ENCODE measurements at regions not wholly inside any gene's neighbourhood (a gene's known extent, or its start where the extent isn't known, plus 50 kb on each side); places are given as distances from the start of the nearest gene placed in this dataset.
A peak's percentile ranks its signal among the peaks of the same experiment; 100 is the strongest.

DNA sequence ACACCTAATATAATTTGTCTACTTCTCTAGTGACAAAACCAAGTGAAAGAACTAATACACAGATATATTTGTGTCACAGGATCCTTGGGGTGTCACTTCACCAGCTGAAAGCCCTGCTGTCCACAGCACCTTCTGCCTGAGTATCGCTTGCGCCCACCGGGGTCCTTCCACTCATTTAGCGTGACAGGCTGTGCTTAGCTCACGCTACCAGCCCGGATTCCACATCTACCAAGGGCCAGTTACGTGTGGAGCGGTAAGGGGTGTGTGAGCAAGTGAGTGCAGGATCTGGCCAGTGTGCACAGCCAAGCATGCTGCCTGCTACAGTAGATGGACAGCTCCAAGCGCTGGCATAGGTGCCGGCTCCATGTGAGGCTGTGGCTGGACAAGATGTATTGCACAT is 810.9 kb downstream of the NSUN3 start:
- DNase-seq = no peak

- no peak for DNase-seq
Observed at GRCh38 chr3:94875149-94875548, 812.3 kb downstream of the NSUN3 start.

- no peak for DNase-seq
Observed at GRCh38 chr3:94887065-94887464, 824.2 kb downstream of the NSUN3 start.

DNA sequence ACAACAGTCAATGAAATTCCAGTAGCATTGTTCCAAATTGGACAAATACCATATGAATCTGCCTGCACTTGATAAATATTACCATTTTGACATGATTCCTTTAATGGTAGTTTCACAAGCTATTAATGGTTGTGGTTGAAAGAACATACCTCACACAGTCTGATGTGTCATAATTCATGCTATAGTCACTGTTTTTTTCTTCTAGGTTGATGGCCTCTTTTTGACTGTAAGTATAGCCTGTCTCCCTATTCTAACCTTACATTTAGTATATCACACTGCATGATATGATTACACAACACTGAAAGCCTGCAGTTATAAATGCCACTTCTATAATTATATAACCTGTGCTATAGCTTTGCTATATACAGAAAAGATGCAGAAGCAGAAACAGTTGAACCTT is 834.1 kb downstream of the NSUN3 start:
- DNase-seq = no peak

- no peak for DNase-seq
Observed at GRCh38 chr3:94904156-94904674, 841.4 kb downstream of the NSUN3 start.

DNA sequence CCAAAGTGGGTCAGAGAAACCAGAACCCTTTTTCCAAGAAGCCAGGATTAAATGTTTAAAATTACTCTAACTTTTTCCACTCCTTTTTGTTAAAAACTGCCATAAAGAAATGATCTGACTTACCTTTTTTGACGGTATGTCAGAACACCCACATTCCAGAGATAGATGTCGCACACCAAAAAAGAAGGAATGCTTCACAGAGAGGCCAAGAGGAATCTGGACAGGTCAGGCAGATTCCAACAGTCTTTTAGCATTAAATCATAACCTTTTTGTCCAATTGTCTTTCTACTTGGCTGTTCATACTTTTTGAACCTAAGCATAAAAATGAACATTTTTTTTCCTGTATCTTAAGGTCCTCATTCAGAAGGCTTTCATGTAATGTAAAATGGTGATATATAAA is 846.9 kb downstream of the NSUN3 start:
- no peak for DNase-seq

- no peak for DNase-seq
Observed at GRCh38 chr3:94912656-94913055, 849.8 kb downstream of the NSUN3 start.

DNA sequence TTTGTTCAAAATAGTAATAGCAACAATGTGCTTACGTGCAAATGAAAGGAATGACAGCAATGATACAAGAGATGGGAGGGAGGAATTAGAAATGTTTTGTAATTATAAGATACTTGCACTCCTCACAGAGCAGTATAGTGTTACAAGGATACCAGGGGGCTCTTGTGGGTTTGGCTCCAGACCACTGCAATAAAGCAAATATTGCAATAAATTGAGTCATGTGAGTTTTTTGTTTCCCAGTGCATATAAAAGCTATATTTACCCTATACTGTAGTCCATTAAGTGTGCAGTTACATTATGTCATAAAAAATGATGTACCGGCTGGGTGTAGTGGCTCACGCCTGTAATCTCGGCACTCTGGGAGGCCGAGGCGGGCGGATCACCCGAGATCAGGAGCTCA is 864.3 kb downstream of the NSUN3 start:
- no peak for DNase-seq

DNA sequence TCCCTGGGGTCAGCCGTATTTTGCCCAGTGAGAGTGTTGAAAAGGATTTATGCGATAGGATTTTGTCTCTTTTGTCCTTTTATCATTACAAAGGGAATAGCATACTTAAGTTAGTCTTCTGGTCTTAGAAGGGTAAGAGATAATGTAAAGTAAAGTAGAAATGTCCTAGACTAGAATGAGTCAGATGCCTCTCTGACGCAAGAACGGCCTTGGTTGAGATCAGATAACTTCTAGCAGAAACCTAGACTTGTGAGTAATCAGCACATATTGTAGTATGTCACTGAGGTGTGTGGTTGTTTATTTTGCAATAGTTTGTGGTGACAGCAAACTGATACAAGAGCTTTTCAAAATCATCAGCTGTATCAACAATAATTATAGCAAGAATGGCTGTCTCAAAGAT is 866.1 kb downstream of the NSUN3 start:
- peak; percentile 69 for DNase-seq

DNA sequence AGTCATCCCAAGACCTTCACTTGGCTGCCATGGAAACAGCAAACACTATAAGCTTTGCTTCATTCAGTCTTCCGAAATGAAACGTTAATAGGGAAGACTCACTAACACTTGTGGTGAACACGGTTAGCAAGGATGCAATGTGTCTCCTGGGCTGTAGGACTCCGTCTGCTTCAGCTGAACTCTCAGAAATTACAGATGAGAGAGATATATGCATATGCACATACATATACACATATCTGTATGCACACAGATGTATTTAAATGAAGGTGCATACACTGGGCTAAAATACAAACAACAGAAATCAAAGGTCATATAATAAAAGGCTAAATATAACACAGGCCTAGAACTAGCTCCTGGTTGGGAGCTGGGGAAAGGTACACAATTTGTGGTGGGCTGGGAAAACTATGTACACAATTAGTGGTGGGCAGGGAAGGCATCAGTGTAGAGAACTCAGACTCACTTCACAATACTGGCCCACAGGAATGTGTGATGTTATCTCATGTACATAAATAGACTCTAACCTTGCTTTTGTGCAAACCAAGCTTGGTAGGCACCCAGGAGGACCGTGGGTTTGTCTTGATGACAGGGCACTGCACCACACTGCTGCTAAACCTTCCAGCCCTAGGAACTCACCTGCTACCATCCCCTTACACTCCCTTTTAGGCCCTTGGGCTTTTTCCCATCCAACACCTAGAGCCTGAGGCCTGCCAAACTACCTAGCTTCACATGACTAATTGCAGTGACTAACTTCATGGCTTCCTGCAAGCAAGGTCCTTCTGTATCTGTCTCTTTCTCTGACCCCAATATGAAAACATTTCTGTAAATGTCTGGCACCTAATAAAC is 873.1 kb downstream of the NSUN3 start:
- DNase-seq = no peak

DNA sequence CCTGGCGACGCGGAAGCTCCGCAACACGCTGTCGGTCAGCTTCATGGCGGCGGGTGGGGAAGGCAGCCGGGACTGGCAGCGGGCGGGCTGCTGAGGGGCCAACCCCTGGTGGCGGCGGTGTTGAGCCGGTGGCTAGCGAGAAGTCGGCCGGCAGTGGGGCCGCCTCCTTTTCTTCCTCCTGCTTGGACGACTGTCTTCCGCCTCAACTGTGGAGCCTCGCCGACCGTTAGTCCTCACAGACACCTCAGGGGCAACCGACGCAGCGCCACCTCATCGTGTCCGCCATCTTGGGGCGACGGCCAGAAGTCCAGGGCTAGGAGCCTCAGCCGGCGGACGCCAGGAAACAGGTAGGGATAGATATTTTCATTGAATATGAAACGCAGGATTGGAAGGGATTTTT is 875.1 kb downstream of the NSUN3 start:
- DNase-seq = no peak

DNA sequence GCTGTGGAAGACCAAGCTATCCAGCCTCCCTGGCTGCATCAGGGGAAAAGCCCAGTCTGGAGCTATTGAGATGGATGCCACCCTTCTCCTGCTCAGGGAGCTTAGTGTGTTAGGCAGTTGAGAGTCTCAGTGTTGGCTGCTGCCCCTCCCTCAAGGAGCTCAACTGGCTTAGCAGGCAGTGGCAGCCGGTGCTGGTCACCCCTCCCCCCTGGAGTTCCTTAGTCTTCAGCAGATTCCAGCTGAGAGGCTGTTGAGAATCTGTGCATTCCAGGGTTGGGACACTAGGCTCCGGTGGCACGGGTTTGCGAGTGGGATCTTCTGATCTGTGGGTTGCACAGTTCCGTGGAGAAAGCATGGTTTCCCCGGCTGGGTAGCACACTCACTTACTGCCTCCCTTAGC is 883.8 kb downstream of the NSUN3 start:
- no peak for DNase-seq

- no peak for DNase-seq
Observed at GRCh38 chr3:94961423-94962100, 898.7 kb downstream of the NSUN3 start.

DNA sequence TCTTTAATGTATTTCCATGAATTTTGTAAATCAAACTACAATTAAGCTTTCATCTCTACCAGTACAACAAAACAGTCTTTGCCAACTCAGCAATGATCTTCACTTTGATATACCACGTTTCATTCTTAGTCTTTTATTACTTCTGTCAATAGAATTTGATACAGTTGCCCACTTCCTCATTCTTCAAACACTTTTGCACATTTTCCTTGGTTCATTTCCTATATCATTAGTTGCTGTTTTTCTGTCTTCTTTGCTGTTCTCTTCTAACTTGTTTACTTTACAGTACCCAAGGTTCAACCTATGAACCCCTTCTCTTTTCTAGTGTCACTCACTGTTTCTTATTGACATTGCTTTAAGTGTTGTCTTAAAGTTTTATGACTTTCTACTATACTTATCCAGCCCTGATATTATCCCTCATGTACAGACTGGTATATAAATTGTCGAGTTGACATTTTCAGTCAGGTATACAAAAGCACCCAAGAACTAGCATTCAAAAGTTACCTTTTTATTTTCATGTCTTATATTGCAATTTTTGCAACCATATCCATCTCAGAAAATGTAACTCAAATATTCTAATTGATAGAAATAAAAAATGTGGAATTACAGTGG is 903.1 kb downstream of the NSUN3 start:
- DNase-seq = no peak

GRCh38 chr3:94967196-94967595 is 904.3 kb downstream of the NSUN3 start:
- no peak for DNase-seq

- DNase-seq = no peak
Observed at GRCh38 chr3:94968519-94968918, 905.7 kb downstream of the NSUN3 start.

GRCh38 chr3:94972066-94972465 is 909.2 kb downstream of the NSUN3 start:
- no peak for DNase-seq

DNA sequence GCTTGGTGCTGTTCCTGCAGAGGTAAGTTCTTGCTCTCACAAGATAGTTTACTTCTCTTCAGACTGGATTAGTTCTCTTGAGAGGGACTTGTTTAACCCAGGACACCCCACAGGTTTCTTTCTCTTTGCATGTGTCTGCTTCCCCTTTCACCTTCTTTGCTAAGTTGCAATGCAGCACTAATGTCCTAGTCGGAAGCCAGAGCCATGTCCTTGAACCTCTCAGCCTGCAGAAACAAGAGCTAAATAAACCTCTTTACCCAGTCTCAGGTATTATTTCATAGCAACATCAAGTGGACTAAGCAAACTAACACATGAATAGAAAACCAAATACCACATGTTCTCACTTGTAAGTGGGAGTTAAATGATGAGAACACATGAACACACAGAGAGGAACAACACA is 915.2 kb downstream of the NSUN3 start:
- DNase-seq = no peak

DNA sequence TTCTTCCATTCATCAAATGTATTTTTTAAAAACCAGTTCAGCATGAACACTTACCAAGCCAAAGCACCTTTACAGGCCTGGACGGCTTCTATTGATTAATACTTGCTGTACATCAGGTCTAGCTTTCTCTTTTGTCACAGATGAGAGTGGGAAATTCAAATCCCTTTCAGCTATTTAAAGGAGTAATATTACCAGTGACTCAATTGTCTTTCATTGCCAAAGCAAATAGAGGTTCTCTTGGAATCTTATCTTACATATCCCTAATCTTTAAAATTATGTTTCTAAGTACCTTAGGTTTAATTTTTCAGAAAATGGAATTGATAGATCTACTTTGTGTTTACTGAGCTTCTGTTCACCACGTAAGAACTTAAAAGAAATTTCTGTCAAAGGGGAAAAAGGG is 922.9 kb downstream of the NSUN3 start:
- no peak for DNase-seq

- DNase-seq = no peak
Observed at GRCh38 chr3:94990952-94991705, 928.3 kb downstream of the NSUN3 start.

GRCh38 chr3:94996743-94997142 is 933.9 kb downstream of the NSUN3 start:
- DNase-seq = peak; percentile 39

DNA sequence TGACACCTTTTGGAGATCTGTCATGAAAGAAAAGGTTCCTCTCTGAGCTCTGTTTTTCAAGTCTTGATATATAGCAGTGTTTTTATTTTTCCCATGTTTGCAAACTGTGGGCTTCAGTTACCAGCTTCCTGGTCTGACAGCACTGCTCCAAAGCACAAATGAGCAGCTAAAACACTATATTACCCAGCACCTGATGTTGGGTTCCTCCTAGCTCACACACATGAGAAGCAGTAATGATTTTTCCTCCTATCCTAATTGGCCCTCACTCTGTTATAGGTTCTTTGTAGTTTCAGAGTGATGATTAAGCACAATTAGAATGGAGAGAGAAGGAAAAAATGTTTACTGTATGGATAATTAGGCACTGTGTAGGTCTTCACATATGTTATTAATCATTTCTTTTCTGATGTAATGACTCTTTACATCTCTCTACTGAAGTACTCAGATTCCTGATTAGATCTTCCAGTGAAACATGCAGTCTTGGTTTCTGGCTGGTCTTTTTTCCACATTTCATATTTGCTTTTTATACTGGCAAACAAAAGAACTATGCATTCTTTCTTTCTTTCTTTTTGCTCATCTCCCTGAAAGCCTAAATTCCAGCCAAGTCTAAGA is 939.7 kb downstream of the NSUN3 start:
- peak; percentile 48 for DNase-seq
